Adrenal gland (tissue), 5 donors: ENCODE measurements at regions not wholly inside any gene's neighbourhood (a gene's known extent, or its start where the extent isn't known, plus 50 kb on each side); places are given as distances from the start of the nearest gene placed in this dataset.

ENCODE experiments used
- CTCF ChIP-seq, 6 experiments: fragments of 450-650 bp in 4 of 6; fragments of 200-600 bp in 2 of 6; sonication (generic) in 1 of 6; IDR thresholded peaks; 1 replicate in 5 of 6; 2 replicates in 1 of 6; pipeline versions ENCODE4 v1.5.1 to v1.8.0; 2016 to 2021; ENCODE audit warnings: antibody characterized with exemption in 6 of 6, mild to moderate bottlenecking in 2 of 6, moderate library complexity in 1 of 6
- POLR2A ChIP-seq, 2 donors: fragments of 450-650 bp; IDR thresholded peaks; one replicate each; pipeline ENCODE4 v1.6.1; 2017; ENCODE audit warnings: antibody characterized with exemption in 2 of 2, mild to moderate bottlenecking in 2 of 2, moderate library complexity in 1 of 2
- donor health status: DM: no; HTN: no; CAD: no.

DNA sequence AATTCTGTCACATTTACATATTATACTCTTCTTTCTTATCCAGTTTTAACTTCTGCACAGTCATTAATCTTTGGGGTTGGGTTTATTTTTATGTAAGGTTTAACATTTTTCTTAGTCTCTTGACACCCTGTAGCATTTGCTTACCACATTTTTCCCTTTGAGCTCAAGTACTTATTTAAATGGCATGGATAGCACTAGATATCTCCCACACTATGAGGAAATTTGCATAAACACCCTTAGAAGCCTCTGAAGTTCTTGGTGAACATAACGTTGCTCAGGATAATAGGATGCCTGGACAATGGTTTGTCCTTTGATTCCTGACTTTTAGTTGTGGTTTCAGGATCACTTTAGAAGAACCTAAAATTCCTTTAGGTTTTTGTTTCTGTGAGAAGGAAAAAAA lies 338.9 kb downstream of the PCDH17 start:
- TF ChIP-seq CTCF (IDR thresholded peaks at IDR 0.05) (no peak), POLR2A (IDR thresholded peaks at IDR 0.05) (no peak)
